ENCODE measurements at regions not wholly inside any gene's neighbourhood (a gene's known extent, or its start where the extent isn't known, plus 50 kb on each side); places are given as distances from the start of the nearest gene placed in this dataset.
A peak's percentile ranks its signal among the peaks of the same experiment; 100 is the strongest.

DNA sequence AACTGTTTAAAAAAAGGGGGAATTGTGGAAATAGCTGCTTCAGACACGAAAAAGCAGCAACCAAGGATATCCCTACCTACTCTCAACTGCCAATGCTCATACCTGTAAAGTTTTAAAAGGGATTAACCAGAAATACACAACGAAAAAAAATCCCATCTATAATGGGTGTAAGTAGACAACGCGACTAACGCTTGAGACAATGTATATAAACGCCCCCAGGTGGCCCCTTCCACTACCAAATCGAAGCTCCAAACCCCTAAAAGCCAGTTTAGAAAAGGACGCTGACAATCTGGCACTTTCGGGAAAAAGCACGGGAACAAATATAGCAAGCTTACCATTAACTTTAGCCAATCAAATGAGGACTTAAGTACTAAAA is 94.5 kb upstream of the BTN3A2 start:
- H3K36me3 ChIP-seq (ENCODE audit: control insufficient read depth, insufficient read depth, low read length): no peaks in the 10 kb centered on the region
- no peak for DNase-seq (ENCODE audit: low read depth)
- H3K27me3 ChIP-seq (ENCODE audit: control insufficient read depth, insufficient read depth, low read length): no peaks in the 10 kb centered on the region
- H3K4me3 ChIP-seq (ENCODE audit: low read depth, low read length): peak overlapping the region; percentile 74
- TF ChIP-seq CTCF (IDR thresholded peaks at IDR 0.05; ENCODE audit: insufficient read depth, low read length, poor library complexity, severe bottlenecking): no peak

- H3K36me3 ChIP-seq (ENCODE audit: control insufficient read depth, insufficient read depth, low read length): no peaks in the 10 kb centered on the region
- TF ChIP-seq CTCF (IDR thresholded peaks at IDR 0.05; ENCODE audit: insufficient read depth, low read length, poor library complexity, severe bottlenecking): no peak
- peak; percentile 77 for DNase-seq (ENCODE audit: low read depth)
- no peaks in the 10 kb centered on the region for H3K27me3 ChIP-seq (ENCODE audit: control insufficient read depth, insufficient read depth, low read length)
- peak overlapping the region; percentile 74 for H3K4me3 ChIP-seq (ENCODE audit: low read depth, low read length)
Measured at GRCh38 chr6:26270903-26271667, 93.9 kb upstream of the BTN3A2 start.

DNA sequence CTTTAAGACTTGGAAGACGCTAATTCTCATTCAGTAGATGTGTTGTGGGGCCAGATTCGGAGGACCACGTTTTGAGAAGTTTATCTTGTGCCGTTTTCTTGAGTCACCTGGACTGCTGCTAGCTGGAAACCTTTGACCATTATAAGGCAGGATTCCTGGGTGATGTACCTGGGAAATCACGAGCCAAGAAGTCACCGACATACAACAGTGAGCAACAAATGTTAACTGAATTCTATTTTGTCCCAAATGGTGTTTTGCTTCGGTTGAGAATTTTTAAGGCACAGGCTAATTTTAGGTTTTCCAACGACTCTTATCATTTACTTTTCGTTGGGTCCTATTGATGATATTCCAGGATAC is 93.4 kb upstream of the BTN3A2 start:
- Histone ChIP-seq H3K4me3 (ENCODE audit: low read depth, low read length) (peak overlapping the region; percentile 74), H3K27me3 (ENCODE audit: control insufficient read depth, insufficient read depth, low read length) (no peaks in the 10 kb centered on the region), H3K36me3 (ENCODE audit: control insufficient read depth, insufficient read depth, low read length) (no peaks in the 10 kb centered on the region)
- no peak for DNase-seq (ENCODE audit: low read depth)
- TF ChIP-seq CTCF (IDR thresholded peaks at IDR 0.05; ENCODE audit: insufficient read depth, low read length, poor library complexity, severe bottlenecking): no peak

DNA sequence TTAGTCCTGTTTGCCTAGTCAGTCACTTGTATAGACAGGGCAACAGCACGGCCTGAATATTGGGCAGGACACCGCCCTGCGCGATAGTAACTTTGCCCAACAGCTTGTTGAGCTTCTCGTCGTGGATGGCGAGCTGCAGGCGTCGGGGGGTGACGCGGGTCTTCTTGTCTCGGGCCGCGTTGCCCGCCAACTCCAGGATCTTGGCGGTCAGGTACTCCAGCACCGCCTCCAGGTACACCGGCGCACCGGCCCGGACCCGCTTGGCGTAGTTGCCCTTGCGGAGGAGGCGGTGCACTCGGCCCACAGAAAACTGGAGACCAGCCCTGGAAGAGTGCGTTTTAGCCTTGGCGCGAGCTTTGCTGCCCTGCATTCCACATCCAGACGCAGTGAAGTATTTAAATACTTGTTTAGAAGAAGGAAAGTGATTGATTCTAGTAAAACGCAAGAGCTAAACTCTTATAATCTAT is 92.8 kb upstream of the BTN3A2 start:
- Histone ChIP-seq H3K4me3 (ENCODE audit: low read depth, low read length) (peak overlapping the region; percentile 74), H3K36me3 (ENCODE audit: control insufficient read depth, insufficient read depth, low read length) (no peaks in the 10 kb centered on the region), H3K27me3 (ENCODE audit: control insufficient read depth, insufficient read depth, low read length) (no peaks in the 10 kb centered on the region)
- TF ChIP-seq CTCF (IDR thresholded peaks at IDR 0.05; ENCODE audit: insufficient read depth, low read length, poor library complexity, severe bottlenecking): no peak
- no peak for DNase-seq (ENCODE audit: low read depth)

DNA sequence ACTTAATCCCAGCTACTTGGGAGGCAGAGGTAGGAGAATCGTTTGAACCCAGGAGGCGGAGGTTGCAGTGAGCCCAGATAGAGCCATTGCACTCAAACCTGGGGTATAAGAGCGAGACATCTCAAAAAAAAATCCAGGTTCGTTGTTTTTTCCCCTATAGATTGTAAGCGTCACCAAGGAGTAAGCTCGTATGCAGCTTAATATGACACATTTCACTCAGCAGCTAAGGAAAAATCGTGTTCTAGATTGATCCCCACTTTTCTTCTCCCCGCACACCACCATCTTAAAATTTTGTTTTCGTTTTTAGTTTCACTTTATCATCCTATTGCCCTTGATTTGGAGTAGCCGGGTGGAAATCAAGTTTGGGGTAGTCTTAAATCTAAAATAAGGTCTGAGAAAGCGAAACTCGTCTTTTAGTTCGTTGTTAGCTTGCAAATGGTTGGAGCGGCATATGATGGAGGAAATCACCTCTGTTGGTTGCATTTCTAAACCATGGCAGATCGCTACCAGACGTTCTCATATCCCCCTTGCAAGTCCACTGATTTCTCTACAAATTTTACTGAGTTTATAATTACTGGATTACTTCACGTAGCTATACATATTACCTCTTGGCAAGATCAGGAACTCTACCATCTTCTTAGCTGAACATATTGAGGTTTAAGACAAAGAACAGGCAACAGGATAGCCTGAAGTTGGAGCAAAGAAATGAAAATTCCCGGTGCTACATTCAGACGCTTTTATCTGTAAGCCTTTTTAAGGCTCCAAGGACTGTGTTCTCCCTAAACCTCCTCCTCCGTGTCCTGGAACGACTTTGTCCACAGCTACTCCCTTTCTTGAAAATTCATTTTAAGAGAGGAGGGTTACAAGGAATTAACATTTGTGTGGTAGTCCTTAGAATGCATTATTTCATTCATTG is 91.1 kb upstream of the BTN3A2 start:
- H3K27me3 ChIP-seq (ENCODE audit: control insufficient read depth, insufficient read depth, low read length): no peaks in the 10 kb centered on the region
- no peak for TF ChIP-seq CTCF (IDR thresholded peaks at IDR 0.05; ENCODE audit: insufficient read depth, low read length, poor library complexity, severe bottlenecking)
- DNase-seq (ENCODE audit: low read depth): no peak
- no peaks in the 10 kb centered on the region for H3K36me3 ChIP-seq (ENCODE audit: control insufficient read depth, insufficient read depth, low read length)
- H3K4me3 ChIP-seq (ENCODE audit: low read depth, low read length): peak overlapping the region; percentile 49

Data from kidney epithelial cell (primary cell).